Stimulated activated naive B cell treated with anti-CD40 and anti-IgM and Interleukin-4, amounts not matched to agents 10 μg/mL and 1 μg/mL and 100 μg/mL, for 72 hours (primary cell): ENCODE measurements at regions not wholly inside any gene's neighbourhood (a gene's known extent, or its start where the extent isn't known, plus 50 kb on each side); places are given as distances from the start of the nearest gene placed in this dataset.
"Not testable (repeated sequence)": the region's sequence is repeated elsewhere in the genome, so short reads cannot be mapped to it uniquely, and the experiment has no call there.

Experiments used
- ATAC-seq, 2 donors: fragments of 150-1000 bp; cut with Tn5 transposase; replicated peaks; 2 replicates each; pipeline ENCODE4 v1.10.0; 2021; ENCODE audit warnings: moderate library complexity in 1 of 2
- DNase-seq: peaks from one replicate; pipeline ENCODE4 v3.0.0; 2021
- H3K27ac Mint-ChIP-seq: one replicate; pipeline ENCODE4 v1.8.0; 2022; ENCODE audit warnings: mild to moderate bottlenecking, mixed read lengths
- H3K27me3 Mint-ChIP-seq, 2 donors: one replicate each; pipeline ENCODE4 v1.8.0; 2022; ENCODE audit warnings: mixed read lengths in 2 of 2
- H3K36me3 Mint-ChIP-seq, 2 donors: one replicate each; pipeline ENCODE4 v1.8.0; 2022; ENCODE audit warnings: mixed read lengths in 2 of 2, mild to moderate bottlenecking in 1 of 2
- H3K4me1 Mint-ChIP-seq, 2 donors: one replicate each; pipeline ENCODE4 v1.8.0; 2022; ENCODE audit warnings: mixed read lengths in 2 of 2, mild to moderate bottlenecking in 1 of 2
- H3K4me3 Mint-ChIP-seq, 2 donors: one replicate each; pipeline ENCODE4 v1.8.0; 2022; ENCODE audit warnings: mild to moderate bottlenecking in 2 of 2, mixed read lengths in 2 of 2, moderate library complexity in 1 of 2
- H3K9me3 Mint-ChIP-seq, 2 donors: one replicate each; pipeline ENCODE4 v1.8.0; 2022; ENCODE audit warnings: mixed read lengths in 2 of 2, mild to moderate bottlenecking in 1 of 2

GRCh38 chr12:100083308-100083707, 59.4 kb downstream of the BLTP3B start:
- H3K27me3 Mint-ChIP-seq: no peaks in the 10 kb centered on the region
- ATAC-seq (no peak), DNase-seq (no peak)
- H3K36me3 Mint-ChIP-seq: peaks cover 54 to 64% of the 10 kb centered on the region in 2 donors
- H3K27ac Mint-ChIP-seq: no peak overlapping the region
- no peaks in the 10 kb centered on the region for H3K4me1 Mint-ChIP-seq
- H3K4me3 Mint-ChIP-seq: no peak overlapping the region
- H3K9me3 Mint-ChIP-seq: peaks cover 13 to 20% of the 10 kb centered on the region in 2 donors

GRCh38 chr12:100078777-100079176, 63.9 kb downstream of the BLTP3B start:
- not testable (repeated sequence) for H3K4me3 Mint-ChIP-seq, H3K4me1 Mint-ChIP-seq, H3K27me3 Mint-ChIP-seq, H3K27ac Mint-ChIP-seq, ATAC-seq, DNase-seq
- Mint-ChIP-seq H3K36me3 (peaks cover 59 to 80% of the 10 kb centered on the region in 2 donors), H3K9me3 (peaks cover 15 to 20% of the 10 kb centered on the region in 2 donors)

GRCh38 chr12:100077367-100077766, 65.3 kb downstream of the BLTP3B start:
- no peaks in the 10 kb centered on the region for H3K27me3 Mint-ChIP-seq
- H3K27ac Mint-ChIP-seq: no peak overlapping the region

GRCh38 chr12:100075598-100075997, 67.1 kb downstream of the BLTP3B start:
- Mint-ChIP-seq H3K27me3 (no peaks in the 10 kb centered on the region), H3K36me3 (peaks cover 41 to 64% of the 10 kb centered on the region in 2 donors), H3K4me3 (no peak overlapping the region), H3K9me3 (peaks cover 6 to 15% of the 10 kb centered on the region in 2 donors), H3K27ac (no peak overlapping the region), H3K4me1 (peaks cover 0 to 2% of the 10 kb centered on the region in 2 donors)
- no peak for DNase-seq
- ATAC-seq: no peak

More at GRCh38 chr12:100077367-100077766, 65.3 kb downstream of the BLTP3B start:
- Mint-ChIP-seq H3K4me1 (peaks cover 0 to 2% of the 10 kb centered on the region in 2 donors), H3K36me3 (peaks cover 56 to 71% of the 10 kb centered on the region in 2 donors), H3K4me3 (no peak overlapping the region), H3K9me3 (peaks cover 15 to 20% of the 10 kb centered on the region in 2 donors)
- no peak for DNase-seq
- no peak for ATAC-seq

GRCh38 chr12:100069795-100070194, 72.9 kb downstream of the BLTP3B start:
- peaks cover 58 to 74% of the 10 kb centered on the region in 2 donors for H3K36me3 Mint-ChIP-seq

GRCh38 chr12:100068305-100068704, 74.4 kb downstream of the BLTP3B start:
- peaks cover 30% of the 10 kb centered on the region in 2 donors for H3K9me3 Mint-ChIP-seq
- H3K27me3 Mint-ChIP-seq: no peaks in the 10 kb centered on the region
- DNase-seq (no peak), ATAC-seq (no peak)
- H3K36me3 Mint-ChIP-seq: peaks cover 64 to 78% of the 10 kb centered on the region in 2 donors
- no peaks in the 10 kb centered on the region for H3K4me1 Mint-ChIP-seq
- H3K4me3 Mint-ChIP-seq: no peak overlapping the region
- H3K27ac Mint-ChIP-seq: no peak overlapping the region

More at GRCh38 chr12:100069795-100070194, 72.9 kb downstream of the BLTP3B start:
- Mint-ChIP-seq H3K9me3 (peaks cover 26 to 27% of the 10 kb centered on the region in 2 donors), H3K27ac (no peak overlapping the region), H3K4me1 (no peaks in the 10 kb centered on the region), H3K27me3 (no peaks in the 10 kb centered on the region), H3K4me3 (no peak overlapping the region)
- no peak for DNase-seq
- ATAC-seq: no peak

GRCh38 chr12:100061814-100062213, 77.1 kb upstream of the ANKS1B start:
- no peak overlapping the region for H3K4me3 Mint-ChIP-seq
- H3K4me1 Mint-ChIP-seq: peaks cover 0 to 2% of the 10 kb centered on the region in 2 donors
- ATAC-seq (no peak), DNase-seq (no peak)
- H3K27ac Mint-ChIP-seq: no peak overlapping the region
- peaks cover 12% of the 10 kb centered on the region in 2 donors for H3K9me3 Mint-ChIP-seq
- no peaks in the 10 kb centered on the region for H3K27me3 Mint-ChIP-seq
- peaks cover 59 to 81% of the 10 kb centered on the region in 2 donors for H3K36me3 Mint-ChIP-seq

- H3K4me1 Mint-ChIP-seq: peaks cover 0 to 2% of the 10 kb centered on the region in 2 donors
- no peak for ATAC-seq
These were observed 73.8 kb upstream of the ANKS1B start for GRCh38 chr12:100058482-100059029.

GRCh38 chr12:100046202-100046601, 61.5 kb upstream of the ANKS1B start:
- not testable (repeated sequence) for H3K9me3 Mint-ChIP-seq

More at GRCh38 chr12:100058482-100059029, 73.8 kb upstream of the ANKS1B start:
- peaks cover 44 to 53% of the 10 kb centered on the region in 2 donors for H3K36me3 Mint-ChIP-seq
- no peaks in the 10 kb centered on the region for H3K9me3 Mint-ChIP-seq
- no peak for DNase-seq
- H3K27me3 Mint-ChIP-seq: no peaks in the 10 kb centered on the region
- no peak overlapping the region for H3K4me3 Mint-ChIP-seq
- H3K27ac Mint-ChIP-seq: no peak overlapping the region

GRCh38 chr12:100044266-100044665, 59.5 kb upstream of the ANKS1B start:
- Mint-ChIP-seq H3K27me3 (no peaks in the 10 kb centered on the region), H3K27ac (no peak overlapping the region), H3K9me3 (peaks cover 2 to 4% of the 10 kb centered on the region in 2 donors), H3K4me3 (no peak overlapping the region), H3K36me3 (peaks cover 52 to 75% of the 10 kb centered on the region in 2 donors), H3K4me1 (no peaks in the 10 kb centered on the region)
- no peak for DNase-seq
- ATAC-seq: no peak

More at GRCh38 chr12:100046202-100046601, 61.5 kb upstream of the ANKS1B start:
- not testable (repeated sequence) for H3K27ac Mint-ChIP-seq, H3K4me3 Mint-ChIP-seq, H3K4me1 Mint-ChIP-seq, ATAC-seq, DNase-seq, H3K27me3 Mint-ChIP-seq
- peaks cover 47 to 74% of the 10 kb centered on the region in 2 donors for H3K36me3 Mint-ChIP-seq

- Mint-ChIP-seq H3K27ac (no peak overlapping the region), H3K4me3 (no peak overlapping the region), H3K4me1 (no peaks in the 10 kb centered on the region), H3K9me3 (peaks cover 2 to 4% of the 10 kb centered on the region in 2 donors), H3K36me3 (peaks cover 54 to 73% of the 10 kb centered on the region in 2 donors), H3K27me3 (no peaks in the 10 kb centered on the region)
- DNase-seq (no peak), ATAC-seq (no peak)
These were observed 58.9 kb upstream of the ANKS1B start for GRCh38 chr12:100043631-100044030.
